ENCODE measurements at regions not wholly inside any gene's neighbourhood (a gene's known extent, or its start where the extent isn't known, plus 50 kb on each side); places are given as distances from the start of the nearest gene placed in this dataset.

DNA sequence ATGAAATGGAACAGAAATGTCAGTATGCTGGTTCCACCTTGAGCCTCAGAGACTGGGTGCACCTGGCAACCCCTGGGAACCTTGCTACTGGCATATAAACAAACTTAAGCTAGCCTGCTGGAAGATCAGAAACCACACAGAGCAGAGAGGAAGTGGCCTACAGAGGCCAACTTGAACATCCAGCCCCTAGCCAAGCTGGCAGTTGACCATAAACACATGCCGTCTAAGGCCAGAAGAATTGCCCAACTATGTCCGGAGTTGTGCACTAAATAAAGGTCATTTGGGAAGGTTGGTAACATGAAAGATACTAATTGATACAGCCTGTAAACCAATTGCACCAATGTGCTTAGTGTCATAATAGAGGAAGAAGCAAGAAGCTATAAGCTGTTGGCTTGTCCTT lies 266.6 kb upstream of the BTBD3 start (continued):
- TF ChIP-seq, protein P1, sequence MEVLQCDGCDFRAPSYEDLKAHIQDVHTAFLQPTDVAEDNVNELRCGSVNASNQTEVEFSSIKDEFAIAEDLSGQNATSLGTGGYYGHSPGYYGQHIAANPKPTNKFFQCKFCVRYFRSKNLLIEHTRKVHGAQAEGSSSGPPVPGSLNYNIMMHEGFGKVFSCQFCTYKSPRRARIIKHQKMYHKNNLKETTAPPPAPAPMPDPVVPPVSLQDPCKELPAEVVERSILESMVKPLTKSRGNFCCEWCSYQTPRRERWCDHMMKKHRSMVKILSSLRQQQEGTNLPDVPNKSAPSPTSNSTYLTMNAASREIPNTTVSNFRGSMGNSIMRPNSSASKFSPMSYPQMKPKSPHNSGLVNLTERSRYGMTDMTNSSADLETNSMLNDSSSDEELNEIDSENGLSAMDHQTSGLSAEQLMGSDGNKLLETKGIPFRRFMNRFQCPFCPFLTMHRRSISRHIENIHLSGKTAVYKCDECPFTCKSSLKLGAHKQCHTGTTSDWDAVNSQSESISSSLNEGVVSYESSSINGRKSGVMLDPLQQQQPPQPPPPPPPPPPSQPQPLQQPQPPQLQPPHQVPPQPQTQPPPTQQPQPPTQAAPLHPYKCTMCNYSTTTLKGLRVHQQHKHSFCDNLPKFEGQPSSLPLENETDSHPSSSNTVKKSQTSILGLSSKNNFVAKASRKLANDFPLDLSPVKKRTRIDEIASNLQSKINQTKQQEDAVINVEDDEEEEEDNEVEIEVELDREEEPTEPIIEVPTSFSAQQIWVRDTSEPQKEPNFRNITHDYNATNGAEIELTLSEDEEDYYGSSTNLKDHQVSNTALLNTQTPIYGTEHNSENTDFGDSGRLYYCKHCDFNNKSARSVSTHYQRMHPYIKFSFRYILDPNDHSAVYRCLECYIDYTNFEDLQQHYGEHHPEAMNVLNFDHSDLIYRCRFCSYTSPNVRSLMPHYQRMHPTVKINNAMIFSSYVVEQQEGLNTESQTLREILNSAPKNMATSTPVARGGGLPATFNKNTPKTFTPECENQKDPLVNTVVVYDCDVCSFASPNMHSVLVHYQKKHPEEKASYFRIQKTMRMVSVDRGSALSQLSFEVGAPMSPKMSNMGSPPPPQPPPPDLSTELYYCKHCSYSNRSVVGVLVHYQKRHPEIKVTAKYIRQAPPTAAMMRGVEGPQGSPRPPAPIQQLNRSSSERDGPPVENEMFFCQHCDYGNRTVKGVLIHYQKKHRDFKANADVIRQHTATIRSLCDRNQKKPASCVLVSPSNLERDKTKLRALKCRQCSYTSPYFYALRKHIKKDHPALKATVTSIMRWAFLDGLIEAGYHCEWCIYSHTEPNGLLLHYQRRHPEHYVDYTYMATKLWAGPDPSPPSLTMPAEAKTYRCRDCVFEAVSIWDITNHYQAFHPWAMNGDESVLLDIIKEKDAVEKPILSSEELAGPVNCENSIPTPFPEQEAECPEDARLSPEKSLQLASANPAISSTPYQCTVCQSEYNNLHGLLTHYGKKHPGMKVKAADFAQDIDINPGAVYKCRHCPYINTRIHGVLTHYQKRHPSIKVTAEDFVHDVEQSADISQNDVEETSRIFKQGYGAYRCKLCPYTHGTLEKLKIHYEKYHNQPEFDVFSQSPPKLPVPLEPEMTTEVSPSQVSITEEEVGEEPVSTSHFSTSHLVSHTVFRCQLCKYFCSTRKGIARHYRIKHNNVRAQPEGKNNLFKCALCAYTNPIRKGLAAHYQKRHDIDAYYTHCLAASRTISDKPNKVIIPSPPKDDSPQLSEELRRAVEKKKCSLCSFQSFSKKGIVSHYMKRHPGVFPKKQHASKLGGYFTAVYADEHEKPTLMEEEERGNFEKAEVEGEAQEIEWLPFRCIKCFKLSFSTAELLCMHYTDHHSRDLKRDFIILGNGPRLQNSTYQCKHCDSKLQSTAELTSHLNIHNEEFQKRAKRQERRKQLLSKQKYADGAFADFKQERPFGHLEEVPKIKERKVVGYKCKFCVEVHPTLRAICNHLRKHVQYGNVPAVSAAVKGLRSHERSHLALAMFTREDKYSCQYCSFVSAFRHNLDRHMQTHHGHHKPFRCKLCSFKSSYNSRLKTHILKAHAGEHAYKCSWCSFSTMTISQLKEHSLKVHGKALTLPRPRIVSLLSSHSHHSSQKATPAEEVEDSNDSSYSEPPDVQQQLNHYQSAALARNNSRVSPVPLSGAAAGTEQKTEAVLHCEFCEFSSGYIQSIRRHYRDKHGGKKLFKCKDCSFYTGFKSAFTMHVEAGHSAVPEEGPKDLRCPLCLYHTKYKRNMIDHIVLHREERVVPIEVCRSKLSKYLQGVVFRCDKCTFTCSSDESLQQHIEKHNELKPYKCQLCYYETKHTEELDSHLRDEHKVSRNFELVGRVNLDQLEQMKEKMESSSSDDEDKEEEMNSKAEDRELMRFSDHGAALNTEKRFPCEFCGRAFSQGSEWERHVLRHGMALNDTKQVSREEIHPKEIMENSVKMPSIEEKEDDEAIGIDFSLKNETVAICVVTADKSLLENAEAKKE (CRISPR knock-in tag; IDR thresholded peaks at IDR 0.05), result no peak
- TF ChIP-seq, protein P2, sequence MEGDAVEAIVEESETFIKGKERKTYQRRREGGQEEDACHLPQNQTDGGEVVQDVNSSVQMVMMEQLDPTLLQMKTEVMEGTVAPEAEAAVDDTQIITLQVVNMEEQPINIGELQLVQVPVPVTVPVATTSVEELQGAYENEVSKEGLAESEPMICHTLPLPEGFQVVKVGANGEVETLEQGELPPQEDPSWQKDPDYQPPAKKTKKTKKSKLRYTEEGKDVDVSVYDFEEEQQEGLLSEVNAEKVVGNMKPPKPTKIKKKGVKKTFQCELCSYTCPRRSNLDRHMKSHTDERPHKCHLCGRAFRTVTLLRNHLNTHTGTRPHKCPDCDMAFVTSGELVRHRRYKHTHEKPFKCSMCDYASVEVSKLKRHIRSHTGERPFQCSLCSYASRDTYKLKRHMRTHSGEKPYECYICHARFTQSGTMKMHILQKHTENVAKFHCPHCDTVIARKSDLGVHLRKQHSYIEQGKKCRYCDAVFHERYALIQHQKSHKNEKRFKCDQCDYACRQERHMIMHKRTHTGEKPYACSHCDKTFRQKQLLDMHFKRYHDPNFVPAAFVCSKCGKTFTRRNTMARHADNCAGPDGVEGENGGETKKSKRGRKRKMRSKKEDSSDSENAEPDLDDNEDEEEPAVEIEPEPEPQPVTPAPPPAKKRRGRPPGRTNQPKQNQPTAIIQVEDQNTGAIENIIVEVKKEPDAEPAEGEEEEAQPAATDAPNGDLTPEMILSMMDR (conservative IDR thresholded peaks at IDR 0.05; ENCODE audit: low read depth in 2 of 2), result no peak
- TF ChIP-seq POLR2AphosphoS5 (IDR thresholded peaks at IDR 0.05; ENCODE audit: low read depth), result no peak
- no peak for TF ChIP-seq JUNB (IDR thresholded peaks at IDR 0.05; ENCODE audit: unreplicated experiment)
- TF ChIP-seq EZH2phosphoT487 (IDR thresholded peaks at IDR 0.05; ENCODE audit: unreplicated experiment), result no peak
- TF ChIP-seq ZNF114 (CRISPR knock-in tag; IDR thresholded peaks at IDR 0.05), result no peak
- TF ChIP-seq NANOG (IDR thresholded peaks at IDR 0.05; ENCODE audit: borderline replicate concordance), result no peak

DNA sequence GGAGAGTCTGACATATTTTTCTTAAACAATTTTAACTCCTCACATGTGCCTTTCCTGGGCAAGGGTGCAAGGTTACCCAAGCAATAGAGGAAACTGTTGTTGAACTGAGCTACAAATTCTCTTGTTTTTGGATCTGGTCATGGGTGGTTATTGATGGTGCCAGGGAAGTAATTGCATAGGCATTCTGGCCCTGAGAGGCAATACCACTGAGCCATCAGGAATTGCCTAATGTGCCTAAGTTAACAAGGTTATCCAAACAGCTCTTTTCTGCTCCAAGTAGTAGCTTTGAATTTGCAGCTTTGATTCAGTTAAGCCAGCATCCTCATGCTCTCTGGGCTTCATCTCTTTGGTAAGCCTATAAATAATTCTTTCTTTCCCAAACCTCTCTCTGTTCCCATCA lies 266.0 kb upstream of the BTBD3 start:
- no peaks in the 10 kb centered on the region; the same call in 1 of the 2 replicates for H3K36me3 ChIP-seq (ENCODE audit: insufficient read depth)
- H2AFZ ChIP-seq, result no peak overlapping the region
- Mint-ChIP-seq H3K36me3 (ENCODE audit: low read depth) (no peaks in the 10 kb centered on the region), H3K4me3 (no peak overlapping the region), H3K4me1 (peaks cover 23% of the 10 kb centered on the region), H3K27me3 (ENCODE audit: insufficient read depth, low read depth, poor library complexity) (no peaks in the 10 kb centered on the region), H3K27ac (no peak overlapping the region), H3K9me3 (peaks cover 6% of the 10 kb centered on the region; the same call in 2 of the 3 replicates)
- no peak overlapping the region for H3K4me3 ChIP-seq
- H3K9me2 ChIP-seq (ENCODE audit: insufficient read depth), result peaks cover 6% of the 10 kb centered on the region; the same call in 1 of the 2 replicates
- DNase-seq (ENCODE audit: low spot score) (no peak), ATAC-seq (no peak)
- peaks cover 4% of the 10 kb centered on the region; the same call in 1 of the 2 replicates for H3K27me3 ChIP-seq (ENCODE audit: insufficient read depth)
- TF ChIP-seq POLR2AphosphoS5 (IDR thresholded peaks at IDR 0.05; ENCODE audit: low read depth) (no peak), STAT1 (IDR thresholded peaks at IDR 0.05; ENCODE audit: unreplicated experiment) (no peak), CREB1 (CRISPR knock-in tag; IDR thresholded peaks at IDR 0.05; ENCODE audit: low read depth) (no peak), ZNF114 (CRISPR knock-in tag; IDR thresholded peaks at IDR 0.05) (no peak), JUNB (IDR thresholded peaks at IDR 0.05; ENCODE audit: unreplicated experiment) (no peak)
- H3K27ac ChIP-seq (ENCODE audit: low read depth), result no peak overlapping the region
- H3F3A ChIP-seq (replicated peaks; ENCODE audit: low read depth), result no peaks in the 10 kb centered on the region
- no peaks in the 10 kb centered on the region for H3K79me2 ChIP-seq (replicated peaks; ENCODE audit: insufficient read depth)
- peaks cover 15% of the 10 kb centered on the region for H3K4me1 ChIP-seq (ENCODE audit: insufficient read depth)
- H4K20me1 ChIP-seq (replicated peaks; ENCODE audit: insufficient read depth), result no peaks in the 10 kb centered on the region
- H3K4me2 ChIP-seq, result no peak overlapping the region

Data from GM23338 (cell line).